Neural crest cell (in vitro differentiated cells): ENCODE measurements at regions not wholly inside any gene's neighbourhood (a gene's known extent, or its start where the extent isn't known, plus 50 kb on each side); places are given as distances from the start of the nearest gene placed in this dataset.

Source experiments
- DNase-seq: peaks from one replicate; pipeline ENCODE4 v3.0.0; 2021; ENCODE audit warnings: low read depth, mixed read lengths, low spot score
- H3K27ac Mint-ChIP-seq: one replicate; pipeline ENCODE4 v1.8.0; 2021; ENCODE audit warnings: mild to moderate bottlenecking, mixed read lengths; ENCODE audit not compliant: unreplicated experiment
- H3K27me3 Mint-ChIP-seq: 2 replicates; pipeline ENCODE4 v1.8.0; 2021; ENCODE audit warnings: low read depth, mild to moderate bottlenecking, mixed read lengths
- H3K36me3 Mint-ChIP-seq: 2 replicates; pipeline ENCODE4 v1.8.0; 2021; ENCODE audit warnings: low read depth, mild to moderate bottlenecking, mixed read lengths
- H3K4me1 Mint-ChIP-seq: 2 replicates; pipeline ENCODE4 v1.8.0; 2021; ENCODE audit warnings: mixed read lengths
- H3K4me3 Mint-ChIP-seq: one replicate; pipeline ENCODE4 v1.8.0; 2021; ENCODE audit warnings: mild to moderate bottlenecking, mixed read lengths
- H3K9me3 Mint-ChIP-seq: 2 replicates; pipeline ENCODE4 v1.8.0; 2021; ENCODE audit warnings: mixed read lengths
- CTCF ChIP-seq: fragments of 200-600 bp; sonication (generic); conservative IDR thresholded peaks from 2 replicates; pipeline ENCODE4 v1.5.0; 2021; ENCODE audit warnings: antibody characterized with exemption, mild to moderate bottlenecking

DNA sequence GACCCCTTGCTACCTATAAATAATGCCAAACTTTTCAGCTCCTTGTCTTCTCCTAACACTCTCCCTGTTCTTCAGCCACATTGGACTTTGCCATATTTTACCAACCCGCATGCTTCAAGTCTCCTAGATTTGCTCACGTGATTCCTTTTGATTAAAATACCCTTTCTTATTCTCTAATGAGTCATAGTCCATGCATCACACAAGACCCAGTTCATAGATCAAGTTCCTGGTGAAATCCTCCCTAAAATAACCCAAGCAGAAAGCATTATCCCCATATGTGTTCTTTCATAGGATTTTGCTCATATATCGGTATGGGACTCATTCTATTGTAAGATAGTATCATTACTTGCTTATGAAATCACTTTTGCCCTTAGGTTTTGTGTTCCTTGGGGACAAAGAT is 108.9 kb upstream of the STXBP5 start:
- TF ChIP-seq CTCF: no peak
- H3K4me1 Mint-ChIP-seq: no peaks in the 10 kb centered on the region
- H3K36me3 Mint-ChIP-seq: no peaks in the 10 kb centered on the region
- no peak for DNase-seq
- H3K27me3 Mint-ChIP-seq: no peaks in the 10 kb centered on the region
- no peak overlapping the region for H3K4me3 Mint-ChIP-seq
- no peak overlapping the region for H3K27ac Mint-ChIP-seq
- H3K9me3 Mint-ChIP-seq: peaks cover 7% of the 10 kb centered on the region

- H3K27ac Mint-ChIP-seq: no peak overlapping the region
- H3K4me3 Mint-ChIP-seq: no peak overlapping the region
- no peak for TF ChIP-seq CTCF
- H3K4me1 Mint-ChIP-seq: no peaks in the 10 kb centered on the region
- no peaks in the 10 kb centered on the region for H3K27me3 Mint-ChIP-seq
- no peaks in the 10 kb centered on the region for H3K9me3 Mint-ChIP-seq
- no peaks in the 10 kb centered on the region for H3K36me3 Mint-ChIP-seq
- no peak for DNase-seq
Observed at GRCh38 chr6:147099974-147100373, 104.2 kb upstream of the STXBP5 start.

DNA sequence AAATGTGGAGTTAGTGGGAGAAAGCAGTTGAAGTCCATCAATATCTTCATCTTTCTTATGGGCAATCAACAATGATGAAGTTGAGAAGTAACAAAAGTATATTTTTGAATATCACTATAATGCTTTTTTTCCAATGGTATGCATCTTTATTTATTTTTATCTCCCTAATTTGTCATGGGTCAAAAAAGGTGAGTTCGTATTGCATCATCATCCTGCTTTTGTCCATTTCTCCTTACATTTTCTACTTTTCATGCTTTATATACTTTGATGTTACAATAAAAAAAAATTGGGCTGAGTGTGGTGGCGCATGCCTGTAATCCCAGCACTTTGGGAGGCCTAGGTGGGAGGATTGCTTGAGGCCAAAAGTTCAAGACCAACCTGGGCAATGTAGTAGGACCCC is 101.2 kb upstream of the STXBP5 start:
- no peaks in the 10 kb centered on the region for H3K36me3 Mint-ChIP-seq
- DNase-seq: no peak
- no peaks in the 10 kb centered on the region for H3K9me3 Mint-ChIP-seq
- no peak overlapping the region for H3K27ac Mint-ChIP-seq
- no peak overlapping the region for H3K4me3 Mint-ChIP-seq
- peaks cover 7% of the 10 kb centered on the region for H3K4me1 Mint-ChIP-seq
- no peaks in the 10 kb centered on the region for H3K27me3 Mint-ChIP-seq
- TF ChIP-seq CTCF: no peak

DNA sequence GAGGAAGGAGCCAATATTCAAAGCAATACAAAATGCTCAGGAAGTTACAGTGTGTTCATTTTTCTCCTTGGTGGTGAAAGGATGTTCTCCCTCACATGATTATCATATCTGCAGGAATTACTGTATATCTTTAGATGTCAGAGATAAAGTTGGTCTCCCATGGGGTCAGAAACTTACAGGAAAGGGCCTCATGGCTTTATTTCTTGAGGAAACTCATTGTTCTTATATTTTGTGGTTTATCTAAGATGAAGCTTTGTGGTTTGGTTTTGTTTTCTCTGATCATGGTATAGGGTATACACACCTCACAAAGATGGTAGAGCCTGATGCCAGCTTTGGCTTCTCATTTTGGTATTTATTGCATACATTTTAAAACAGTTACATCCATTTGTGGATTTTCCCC is 100.5 kb upstream of the STXBP5 start:
- Mint-ChIP-seq H3K27ac (no peak overlapping the region), H3K4me3 (no peak overlapping the region), H3K4me1 (peaks cover 7% of the 10 kb centered on the region), H3K9me3 (no peaks in the 10 kb centered on the region), H3K36me3 (no peaks in the 10 kb centered on the region), H3K27me3 (no peaks in the 10 kb centered on the region)
- DNase-seq: no peak
- TF ChIP-seq CTCF: no peak

DNA sequence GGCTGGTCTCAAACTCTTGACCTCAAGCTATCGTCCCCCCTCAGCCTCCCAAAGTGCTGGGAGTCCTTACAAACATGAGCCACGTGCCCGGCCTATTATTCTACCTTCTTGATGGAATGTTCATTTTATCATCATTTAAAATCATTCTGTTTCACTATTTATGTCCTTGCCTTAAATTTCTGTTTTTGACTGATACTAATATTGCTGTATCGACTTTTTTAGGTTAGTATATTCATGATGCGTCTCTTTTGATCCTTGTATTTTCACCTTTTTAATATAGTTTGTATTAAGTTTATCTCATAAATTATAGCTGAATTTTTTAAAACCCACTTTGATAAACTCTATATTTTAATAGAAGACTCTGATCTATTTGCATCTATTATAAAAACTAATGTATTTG is 98.4 kb upstream of the STXBP5 start:
- Mint-ChIP-seq H3K27me3 (no peaks in the 10 kb centered on the region), H3K9me3 (no peaks in the 10 kb centered on the region), H3K4me1 (peaks cover 7% of the 10 kb centered on the region), H3K27ac (no peak overlapping the region), H3K36me3 (no peaks in the 10 kb centered on the region), H3K4me3 (no peak overlapping the region)
- TF ChIP-seq CTCF: no peak
- DNase-seq: no peak
